ENCODE measurements at regions not wholly inside any gene's neighbourhood (a gene's known extent, or its start where the extent isn't known, plus 50 kb on each side); places are given as distances from the start of the nearest gene placed in this dataset.

- no peaks in the 10 kb centered on the region for H3K4me1 ChIP-seq (ENCODE audit: control insufficient read depth in 2 of 3, insufficient read depth in 2 of 3, low read depth in 1 of 3, low read length in 3 of 3)
- H3K27ac ChIP-seq (ENCODE audit: low read depth in 2 of 2, low read length in 2 of 2): no peak overlapping the region
- H3K4me3 ChIP-seq (ENCODE audit: low read length in 3 of 3): no peak overlapping the region
- no peaks in the 10 kb centered on the region for H3K9me3 ChIP-seq (ENCODE audit: control insufficient read depth in 2 of 3, insufficient read depth in 1 of 3, low read length in 3 of 3)
- no peaks in the 10 kb centered on the region for H3K36me3 ChIP-seq (ENCODE audit: control insufficient read depth in 2 of 3, insufficient read depth in 3 of 3, low read length in 3 of 3)
- TF ChIP-seq CTCF (IDR thresholded peaks at IDR 0.05; ENCODE audit: borderline replicate concordance, extremely low read depth, insufficient read depth): no peak
- no peak for FAIRE-seq
- H3K9ac ChIP-seq (ENCODE audit: low read length in 3 of 3): no peak overlapping the region
- H3K27me3 ChIP-seq (ENCODE audit: control insufficient read depth, insufficient read depth, low read length): no peaks in the 10 kb centered on the region
- intact Hi-C loops (cut with DNase I): no loop called here
- DNase-seq: no peak
Measured at GRCh38 chr16:54488729-54489128, 202.1 kb upstream of the IRX3 start.

DNA sequence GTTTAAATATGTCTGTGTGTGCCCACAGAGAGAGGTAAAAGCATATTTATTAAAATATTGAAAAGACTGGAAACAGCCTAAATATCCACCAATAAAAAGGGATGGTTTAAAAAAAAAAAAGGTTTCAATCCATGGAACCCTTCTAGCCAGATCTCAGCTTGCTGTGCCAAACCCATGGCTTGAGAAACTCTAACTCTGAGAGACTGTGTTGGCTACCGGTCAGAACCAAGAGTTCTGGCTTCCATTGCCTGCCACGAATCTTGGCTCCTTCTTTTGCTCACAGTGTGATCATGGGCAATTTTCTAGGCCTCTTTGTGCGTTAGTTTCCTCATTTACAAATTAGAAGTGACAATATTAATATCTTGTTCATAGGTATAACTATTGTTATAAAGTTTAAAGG is 201.3 kb upstream of the IRX3 start:
- Histone ChIP-seq H3K4me3 (ENCODE audit: low read length in 3 of 3) (no peak overlapping the region), H3K9me3 (ENCODE audit: control insufficient read depth in 2 of 3, insufficient read depth in 1 of 3, low read length in 3 of 3) (no peaks in the 10 kb centered on the region), H3K27ac (ENCODE audit: low read depth in 2 of 2, low read length in 2 of 2) (no peak overlapping the region), H3K4me1 (ENCODE audit: control insufficient read depth in 2 of 3, insufficient read depth in 2 of 3, low read depth in 1 of 3, low read length in 3 of 3) (no peaks in the 10 kb centered on the region), H3K36me3 (ENCODE audit: control insufficient read depth in 2 of 3, insufficient read depth in 3 of 3, low read length in 3 of 3) (no peaks in the 10 kb centered on the region), H3K9ac (ENCODE audit: low read length in 3 of 3) (no peak overlapping the region), H3K27me3 (ENCODE audit: control insufficient read depth, insufficient read depth, low read length) (no peaks in the 10 kb centered on the region)
- TF ChIP-seq CTCF (IDR thresholded peaks at IDR 0.05; ENCODE audit: borderline replicate concordance, extremely low read depth, insufficient read depth): no peak
- DNase-seq: no peak
- FAIRE-seq: no peak
- intact Hi-C loops (cut with DNase I): no loop called here

- FAIRE-seq: no peak
- peak in 1 of 5 donors; percentile 16 for DNase-seq
- H3K9ac ChIP-seq (ENCODE audit: low read length in 3 of 3): no peak overlapping the region
- H3K4me1 ChIP-seq (ENCODE audit: control insufficient read depth in 2 of 3, insufficient read depth in 2 of 3, low read depth in 1 of 3, low read length in 3 of 3): no peaks in the 10 kb centered on the region
- no peaks in the 10 kb centered on the region for H3K27me3 ChIP-seq (ENCODE audit: control insufficient read depth, insufficient read depth, low read length)
- intact Hi-C loops (cut with DNase I): no loop called here
- no peaks in the 10 kb centered on the region for H3K9me3 ChIP-seq (ENCODE audit: control insufficient read depth in 2 of 3, insufficient read depth in 1 of 3, low read length in 3 of 3)
- no peak for TF ChIP-seq CTCF (IDR thresholded peaks at IDR 0.05; ENCODE audit: borderline replicate concordance, extremely low read depth, insufficient read depth)
- H3K36me3 ChIP-seq (ENCODE audit: control insufficient read depth in 2 of 3, insufficient read depth in 3 of 3, low read length in 3 of 3): no peaks in the 10 kb centered on the region
- H3K4me3 ChIP-seq (ENCODE audit: low read length in 3 of 3): no peak overlapping the region
- H3K27ac ChIP-seq (ENCODE audit: low read depth in 2 of 2, low read length in 2 of 2): no peak overlapping the region
Measured at GRCh38 chr16:54484700-54485099, 198.1 kb upstream of the IRX3 start.

DNA sequence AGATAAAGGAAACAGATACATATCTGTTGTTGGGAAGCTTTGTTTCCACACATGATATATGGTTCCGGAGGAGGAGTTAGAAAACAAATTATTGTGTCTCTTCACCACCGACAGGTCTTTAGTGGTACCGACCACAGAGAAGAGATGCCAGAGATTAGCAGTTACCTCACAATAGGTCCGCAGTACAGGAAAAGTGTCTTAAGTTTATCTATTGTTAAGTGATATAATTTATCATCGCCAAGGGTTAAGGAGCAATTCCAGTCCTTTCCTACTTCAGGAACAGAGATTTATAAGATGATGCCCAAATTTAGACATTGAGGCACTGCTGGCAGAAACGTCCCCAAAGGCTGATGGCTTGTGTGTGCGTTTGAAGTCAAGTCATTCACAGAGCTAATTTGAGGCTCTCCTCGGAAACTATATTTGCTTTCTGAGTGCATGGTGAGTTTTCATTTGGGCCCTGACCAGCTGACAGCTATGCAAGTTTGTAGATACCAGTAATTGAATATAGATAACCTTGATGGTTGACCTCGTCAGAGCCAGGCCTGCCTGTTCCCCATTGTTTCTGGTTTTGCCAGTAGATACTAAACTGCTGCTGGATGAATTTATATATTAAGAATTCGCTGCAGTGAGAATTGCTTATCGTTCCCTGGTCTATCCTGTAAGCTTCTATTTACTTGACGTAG is 196.4 kb upstream of the IRX3 start:
- Histone ChIP-seq H3K4me3 (ENCODE audit: low read length in 3 of 3) (no peak overlapping the region), H3K4me1 (ENCODE audit: control insufficient read depth in 2 of 3, insufficient read depth in 2 of 3, low read depth in 1 of 3, low read length in 3 of 3) (no peaks in the 10 kb centered on the region), H3K36me3 (ENCODE audit: control insufficient read depth in 2 of 3, insufficient read depth in 3 of 3, low read length in 3 of 3) (no peaks in the 10 kb centered on the region), H3K27ac (ENCODE audit: low read depth in 2 of 2, low read length in 2 of 2) (no peak overlapping the region), H3K27me3 (ENCODE audit: control insufficient read depth, insufficient read depth, low read length) (no peaks in the 10 kb centered on the region), H3K9me3 (ENCODE audit: control insufficient read depth in 2 of 3, insufficient read depth in 1 of 3, low read length in 3 of 3) (no peaks in the 10 kb centered on the region), H3K9ac (ENCODE audit: low read length in 3 of 3) (no peak overlapping the region)
- no peak for FAIRE-seq
- intact Hi-C loops (cut with DNase I): no loop called here
- no peak for DNase-seq
- no peak for TF ChIP-seq CTCF (IDR thresholded peaks at IDR 0.05; ENCODE audit: borderline replicate concordance, extremely low read depth, insufficient read depth)
